B cell (primary cell): ENCODE measurements at regions not wholly inside any gene's neighbourhood (a gene's known extent, or its start where the extent isn't known, plus 50 kb on each side); places are given as distances from the start of the nearest gene placed in this dataset.

Source experiments
- ATAC-seq: fragments of 200-7000 bp; cut with Tn5 transposase; one replicate; pipeline ENCODE4 v1.10.0; 2021; ENCODE audit warnings: low read depth, mild to moderate bottlenecking, moderate number of reproducible peaks, moderate library complexity
- CTCF ChIA-PET: fragments of 350-600 bp; sonication (Branson Sonifier 250); formaldehyde crosslinking; loops from one replicate; lab custom pipeline; 2021; ENCODE audit warnings: antibody characterized with exemption, inconsistent platforms; lab: Charles Lee
- POLR2A ChIA-PET: fragments of 350-600 bp; sonication (Branson Sonifier 250); formaldehyde crosslinking; loops from one replicate; lab custom pipeline; 2021; ENCODE audit warnings: antibody characterized with exemption; lab: Charles Lee
- DNase-seq: peaks from one replicate; pipeline ENCODE4 v3.0.0; 2013
- H2AFZ ChIP-seq: 2 replicates; pipeline ENCODE4 v1.6.1; 2012; ENCODE audit warnings: mild to moderate bottlenecking, low read depth, low read length; ENCODE audit not compliant: insufficient read depth, poor library complexity, severe bottlenecking
- H3K27ac ChIP-seq, 2 donors: 1 replicate in 1 of 2; 2 replicates in 1 of 2; pipeline ENCODE4 v1.5.1; 2012 to 2013; ENCODE audit warnings: low read length in 2 of 2, mild to moderate bottlenecking in 2 of 2, moderate library complexity in 1 of 2
- H3K27me3 ChIP-seq, 4 experiments: fragments of 200-600 bp in 1 of 4; sonication (generic) in 1 of 4; replicated peaks in 1 of 4; 1 replicate in 2 of 4; 2 replicates in 2 of 4; pipeline versions ENCODE4 v1.6.1 to v1.7.0; 2013 to 2016; ENCODE audit warnings: low read length in 3 of 4, mild to moderate bottlenecking in 2 of 4, mixed read lengths in 1 of 4, moderate library complexity in 1 of 4; ENCODE audit not compliant: insufficient read depth in 4 of 4, control insufficient read depth in 3 of 4; ENCODE audit errors: control extremely low read depth in 1 of 4
- H3K36me3 ChIP-seq, 2 experiments: replicated peaks in 1 of 2; 1 replicate in 1 of 2; 2 replicates in 1 of 2; pipeline versions ENCODE4 v1.6.1 to v1.7.1; 2013; ENCODE audit warnings: low read length in 1 of 2; ENCODE audit not compliant: insufficient read depth in 2 of 2, control insufficient read depth in 1 of 2; ENCODE audit errors: control extremely low read depth in 1 of 2, extremely low read depth in 1 of 2
- H3K4me1 ChIP-seq, 2 donors: fragments of 200-600 bp in 1 of 2; sonication (generic) in 1 of 2; 1 replicate in 1 of 2; 2 replicates in 1 of 2; pipeline versions ENCODE4 v1.5.1 to v1.6.1; 2013 to 2017; ENCODE audit warnings: low read length in 2 of 2; ENCODE audit not compliant: control insufficient read depth in 2 of 2, insufficient read depth in 2 of 2
- H3K4me2 ChIP-seq: replicated peaks from 2 replicates; pipeline ENCODE3; 2012; ENCODE audit warnings: mild to moderate bottlenecking, low read depth, low read length; ENCODE audit not compliant: poor library complexity, severe bottlenecking
- H3K4me3 ChIP-seq, 5 experiments: fragments of 200-600 bp in 1 of 5; sonication (generic) in 1 of 5; 1 replicate in 3 of 5; 2 replicates in 2 of 5; pipeline versions ENCODE4 v1.5.1 to v1.7.0; 2011 to 2016; ENCODE audit warnings: low read length in 4 of 5, mild to moderate bottlenecking in 4 of 5, low read depth in 2 of 5, control low read depth in 1 of 5, moderate library complexity in 1 of 5; ENCODE audit not compliant: insufficient read depth in 1 of 5; ENCODE audit errors: control extremely low read depth in 1 of 5, extremely low read depth in 1 of 5
- H3K79me2 ChIP-seq: fragments of 200-600 bp; sonication (generic); one replicate; pipeline ENCODE4 v1.6.0; 2016; ENCODE audit warnings: low read length; ENCODE audit not compliant: control insufficient read depth, insufficient read depth
- H3K9ac ChIP-seq: fragments of 200-600 bp; sonication (generic); 2 replicates; pipeline ENCODE4 v1.6.1; 2017; ENCODE audit warnings: mild to moderate bottlenecking, low read length, moderate library complexity
- H3K9me3 ChIP-seq, 3 donors: one replicate each; pipeline versions ENCODE4 v1.6.1 to v1.7.1; 2013; ENCODE audit warnings: low read length in 2 of 3; ENCODE audit not compliant: control insufficient read depth in 2 of 3, insufficient read depth in 1 of 3; ENCODE audit errors: control extremely low read depth in 1 of 3
- H4K20me1 ChIP-seq: 2 replicates; pipeline ENCODE4 v1.6.0; 2012; ENCODE audit warnings: mild to moderate bottlenecking, low read length; ENCODE audit not compliant: insufficient read depth, control insufficient read depth, poor library complexity, severe bottlenecking
- H3K27ac Mint-ChIP-seq: one replicate; pipeline ENCODE4 v1.8.0; 2021; ENCODE audit warnings: mixed read lengths
- H3K27me3 Mint-ChIP-seq: one replicate; pipeline ENCODE4 v1.8.0; 2021; ENCODE audit warnings: mixed read lengths
- H3K4me1 Mint-ChIP-seq: one replicate; pipeline ENCODE4 v1.8.0; 2021; ENCODE audit warnings: mixed read lengths
- H3K4me3 Mint-ChIP-seq: one replicate; pipeline ENCODE4 v1.8.0; 2021; ENCODE audit warnings: mixed read lengths
- H3K9me3 Mint-ChIP-seq: one replicate; pipeline ENCODE4 v1.8.0; 2022; ENCODE audit warnings: mixed read lengths; ENCODE audit not compliant: insufficient read depth
- EZH2 ChIP-seq: IDR thresholded peaks from 2 replicates; pipeline ENCODE4 v1.6.1; 2012; ENCODE audit warnings: borderline replicate concordance, low read depth, mild to moderate bottlenecking, moderate library complexity, low read length; ENCODE audit not compliant: insufficient read depth, poor library complexity, severe bottlenecking
- WGBS: methylation state at CpG from one replicate; pipeline ENCODE4 v1.1.5; 2013; ENCODE audit warnings: missing lambda C conversion rate; ENCODE audit not compliant: insufficient coverage; 5-methylcytosine and 5-hydroxymethylcytosine counted together
- intact Hi-C: fragments of 100-400 bp; cut with micrococcal nuclease; formaldehyde crosslinking; loops from one replicate; pipeline ENCODE4 v1.10.0; 2022
- TF ChIP-seq, protein P1 (sequence below): fragments of 200-600 bp; IDR thresholded peaks from one replicate; pipeline ENCODE4 v1.8.0; 2022; ENCODE audit warnings: antibody characterized with exemption, mild to moderate bottlenecking

DNA sequence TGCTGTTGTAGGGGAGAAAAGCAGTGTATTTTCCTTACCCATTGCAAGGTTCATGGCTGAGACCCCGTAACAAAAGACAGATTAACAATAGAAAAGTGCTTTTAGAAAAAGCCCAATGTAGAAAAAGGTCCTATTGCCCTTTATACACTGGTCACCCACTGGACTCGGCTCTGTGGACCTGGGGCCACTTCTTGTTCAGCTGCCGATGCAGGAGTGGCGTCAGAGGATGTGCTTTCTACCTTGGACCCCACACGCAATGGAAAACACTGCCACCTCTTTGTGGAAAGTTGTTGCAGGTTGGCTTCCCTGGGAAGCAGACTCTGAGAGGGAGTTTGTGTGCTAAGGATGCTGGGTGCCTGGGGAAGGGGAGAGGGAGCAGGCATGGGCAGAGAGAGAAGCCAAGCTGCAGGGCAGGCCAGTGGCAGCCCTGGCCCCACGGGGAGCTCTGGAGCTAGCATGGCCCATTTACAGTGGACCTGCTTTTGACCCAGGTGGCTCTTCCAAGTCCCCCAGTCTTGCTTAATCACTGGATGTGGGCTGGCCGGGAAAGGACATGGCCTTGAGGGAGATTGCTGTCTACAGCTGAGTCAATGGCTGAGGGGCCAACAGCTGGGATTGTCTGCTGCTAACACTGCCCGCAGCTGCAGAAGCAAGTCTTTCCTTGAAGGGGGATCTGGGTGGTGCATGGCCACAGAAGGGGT is 142.9 kb downstream of the CDC5L start:
- Histone ChIP-seq H4K20me1 (no peaks in the 10 kb centered on the region), H2AFZ (no peak overlapping the region), H3K4me2 (no peak overlapping the region), H3K79me2 (no peaks in the 10 kb centered on the region), H3K36me3 (no peaks in the 10 kb centered on the region), H3K27me3 (peaks cover 0 to 7% (median 0%) of the 10 kb centered on the region in 4 experiments), H3K27ac (no peak overlapping the region), H3K4me3 (no peak overlapping the region), H3K4me1 (peaks cover 0 to 5% of the 10 kb centered on the region in 2 donors), H3K9ac (no peak overlapping the region), H3K9me3 (peaks cover 0 to 2% (median 0%) of the 10 kb centered on the region in 3 donors)
- Mint-ChIP-seq H3K4me1 (no peaks in the 10 kb centered on the region), H3K9me3 (no peaks in the 10 kb centered on the region), H3K27ac (no peak overlapping the region), H3K4me3 (no peak overlapping the region), H3K27me3 (peaks cover 17% of the 10 kb centered on the region)
- DNase-seq (no peak), ATAC-seq (no peak)
- CTCF ChIA-PET = no interaction called here
- intact Hi-C loops = no loop called here
- POLR2A ChIA-PET = no interaction called here
- TF ChIP-seq, protein P1, sequence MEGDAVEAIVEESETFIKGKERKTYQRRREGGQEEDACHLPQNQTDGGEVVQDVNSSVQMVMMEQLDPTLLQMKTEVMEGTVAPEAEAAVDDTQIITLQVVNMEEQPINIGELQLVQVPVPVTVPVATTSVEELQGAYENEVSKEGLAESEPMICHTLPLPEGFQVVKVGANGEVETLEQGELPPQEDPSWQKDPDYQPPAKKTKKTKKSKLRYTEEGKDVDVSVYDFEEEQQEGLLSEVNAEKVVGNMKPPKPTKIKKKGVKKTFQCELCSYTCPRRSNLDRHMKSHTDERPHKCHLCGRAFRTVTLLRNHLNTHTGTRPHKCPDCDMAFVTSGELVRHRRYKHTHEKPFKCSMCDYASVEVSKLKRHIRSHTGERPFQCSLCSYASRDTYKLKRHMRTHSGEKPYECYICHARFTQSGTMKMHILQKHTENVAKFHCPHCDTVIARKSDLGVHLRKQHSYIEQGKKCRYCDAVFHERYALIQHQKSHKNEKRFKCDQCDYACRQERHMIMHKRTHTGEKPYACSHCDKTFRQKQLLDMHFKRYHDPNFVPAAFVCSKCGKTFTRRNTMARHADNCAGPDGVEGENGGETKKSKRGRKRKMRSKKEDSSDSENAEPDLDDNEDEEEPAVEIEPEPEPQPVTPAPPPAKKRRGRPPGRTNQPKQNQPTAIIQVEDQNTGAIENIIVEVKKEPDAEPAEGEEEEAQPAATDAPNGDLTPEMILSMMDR = no peak
- no peak for TF ChIP-seq EZH2
- 95% methylated on average over 8 of the region's 8 CpGs for WGBS

DNA sequence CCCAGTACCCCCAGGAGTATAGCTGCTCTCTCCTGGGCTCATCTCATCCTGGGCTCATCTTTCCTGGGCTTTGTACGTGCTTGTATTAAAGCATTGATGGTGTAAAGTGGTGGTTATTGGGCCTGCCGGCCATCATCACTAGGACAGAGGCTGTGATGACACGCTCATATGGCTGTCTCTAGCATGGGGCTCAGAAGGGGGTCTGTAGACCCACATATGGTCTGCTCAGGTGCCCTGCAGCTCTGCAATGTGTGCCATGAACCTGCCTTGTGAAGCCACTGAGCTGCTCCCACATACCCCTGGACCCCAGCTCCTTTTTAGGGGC is 143.4 kb downstream of the CDC5L start:
- POLR2A ChIA-PET = no interaction called here
- Histone ChIP-seq H3K36me3 (no peaks in the 10 kb centered on the region), H3K27ac (no peak overlapping the region), H4K20me1 (no peaks in the 10 kb centered on the region), H2AFZ (no peak overlapping the region), H3K4me3 (no peak overlapping the region), H3K27me3 (peaks cover 0 to 7% (median 0%) of the 10 kb centered on the region in 4 experiments), H3K79me2 (no peaks in the 10 kb centered on the region), H3K4me2 (no peak overlapping the region), H3K4me1 (peaks cover 0 to 5% of the 10 kb centered on the region in 2 donors), H3K9me3 (peaks cover 0 to under 1% (median 0%) of the 10 kb centered on the region in 3 donors), H3K9ac (no peak overlapping the region)
- Mint-ChIP-seq H3K27me3 (peaks cover 17% of the 10 kb centered on the region), H3K9me3 (no peaks in the 10 kb centered on the region), H3K4me3 (no peak overlapping the region), H3K27ac (no peak overlapping the region), H3K4me1 (no peaks in the 10 kb centered on the region)
- WGBS = 94% methylated on average over 3 of the region's 3 CpGs
- ATAC-seq (no peak), DNase-seq (no peak)
- CTCF ChIA-PET = no interaction called here
- TF ChIP-seq, protein P1 = no peak
- no peak for TF ChIP-seq EZH2
- intact Hi-C loops = no loop called here
